ENCODE measurements at regions not wholly inside any gene's neighbourhood (a gene's known extent, or its start where the extent isn't known, plus 50 kb on each side); places are given as distances from the start of the nearest gene placed in this dataset.

DNA sequence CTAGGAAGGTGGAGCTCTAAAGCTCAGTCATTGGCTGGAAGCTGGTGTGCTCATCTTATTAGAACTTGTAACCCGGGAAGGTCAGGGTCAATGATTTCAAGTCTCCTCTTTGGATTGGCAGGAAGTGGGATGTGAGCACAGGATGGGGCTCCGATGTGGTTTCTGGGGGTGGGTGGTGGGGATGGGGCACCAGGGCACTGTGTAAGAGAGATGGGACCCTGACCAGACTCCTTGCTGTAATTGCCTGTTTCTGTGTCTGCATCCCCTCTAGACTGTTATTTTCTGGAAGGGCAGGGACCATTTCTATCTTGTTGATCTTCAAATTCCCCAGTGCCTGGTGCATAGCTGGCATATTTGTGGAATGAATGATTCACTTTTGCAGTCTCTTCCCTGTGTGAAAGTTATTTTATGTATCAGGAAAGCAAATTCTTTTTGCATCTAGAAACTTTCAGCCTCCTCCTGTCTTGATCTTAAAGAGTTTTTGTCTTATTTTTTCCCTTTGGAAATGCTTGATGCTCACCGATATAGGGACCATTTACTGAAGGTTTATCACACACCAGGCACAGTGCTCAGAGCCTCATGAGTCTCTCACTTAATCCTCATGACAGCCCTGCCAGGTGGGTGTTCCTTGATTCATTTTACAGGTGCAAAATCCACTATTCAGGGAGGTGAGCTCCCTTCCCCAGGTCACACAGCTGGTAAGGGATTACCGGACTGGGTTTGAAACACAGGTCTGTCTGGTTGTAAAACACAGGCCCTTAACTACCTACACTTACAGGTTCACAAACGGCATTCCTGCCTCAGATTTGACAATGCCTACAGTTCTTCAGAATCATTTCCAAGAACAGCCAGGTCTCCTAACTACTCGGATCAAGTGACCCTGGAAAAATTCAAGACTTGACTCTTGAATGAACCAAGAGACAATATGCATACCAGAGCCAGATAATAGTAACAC lies 86.9 kb upstream of the IGF1 start:
- TF ChIP-seq, protein P1, sequence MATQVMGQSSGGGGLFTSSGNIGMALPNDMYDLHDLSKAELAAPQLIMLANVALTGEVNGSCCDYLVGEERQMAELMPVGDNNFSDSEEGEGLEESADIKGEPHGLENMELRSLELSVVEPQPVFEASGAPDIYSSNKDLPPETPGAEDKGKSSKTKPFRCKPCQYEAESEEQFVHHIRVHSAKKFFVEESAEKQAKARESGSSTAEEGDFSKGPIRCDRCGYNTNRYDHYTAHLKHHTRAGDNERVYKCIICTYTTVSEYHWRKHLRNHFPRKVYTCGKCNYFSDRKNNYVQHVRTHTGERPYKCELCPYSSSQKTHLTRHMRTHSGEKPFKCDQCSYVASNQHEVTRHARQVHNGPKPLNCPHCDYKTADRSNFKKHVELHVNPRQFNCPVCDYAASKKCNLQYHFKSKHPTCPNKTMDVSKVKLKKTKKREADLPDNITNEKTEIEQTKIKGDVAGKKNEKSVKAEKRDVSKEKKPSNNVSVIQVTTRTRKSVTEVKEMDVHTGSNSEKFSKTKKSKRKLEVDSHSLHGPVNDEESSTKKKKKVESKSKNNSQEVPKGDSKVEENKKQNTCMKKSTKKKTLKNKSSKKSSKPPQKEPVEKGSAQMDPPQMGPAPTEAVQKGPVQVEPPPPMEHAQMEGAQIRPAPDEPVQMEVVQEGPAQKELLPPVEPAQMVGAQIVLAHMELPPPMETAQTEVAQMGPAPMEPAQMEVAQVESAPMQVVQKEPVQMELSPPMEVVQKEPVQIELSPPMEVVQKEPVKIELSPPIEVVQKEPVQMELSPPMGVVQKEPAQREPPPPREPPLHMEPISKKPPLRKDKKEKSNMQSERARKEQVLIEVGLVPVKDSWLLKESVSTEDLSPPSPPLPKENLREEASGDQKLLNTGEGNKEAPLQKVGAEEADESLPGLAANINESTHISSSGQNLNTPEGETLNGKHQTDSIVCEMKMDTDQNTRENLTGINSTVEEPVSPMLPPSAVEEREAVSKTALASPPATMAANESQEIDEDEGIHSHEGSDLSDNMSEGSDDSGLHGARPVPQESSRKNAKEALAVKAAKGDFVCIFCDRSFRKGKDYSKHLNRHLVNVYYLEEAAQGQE (IDR thresholded peaks at IDR 0.05; ENCODE audit: insufficient read depth in 1 of 2, low read depth in 2 of 2, low read length in 1 of 2): no peak
- TF ChIP-seq, protein P2, sequence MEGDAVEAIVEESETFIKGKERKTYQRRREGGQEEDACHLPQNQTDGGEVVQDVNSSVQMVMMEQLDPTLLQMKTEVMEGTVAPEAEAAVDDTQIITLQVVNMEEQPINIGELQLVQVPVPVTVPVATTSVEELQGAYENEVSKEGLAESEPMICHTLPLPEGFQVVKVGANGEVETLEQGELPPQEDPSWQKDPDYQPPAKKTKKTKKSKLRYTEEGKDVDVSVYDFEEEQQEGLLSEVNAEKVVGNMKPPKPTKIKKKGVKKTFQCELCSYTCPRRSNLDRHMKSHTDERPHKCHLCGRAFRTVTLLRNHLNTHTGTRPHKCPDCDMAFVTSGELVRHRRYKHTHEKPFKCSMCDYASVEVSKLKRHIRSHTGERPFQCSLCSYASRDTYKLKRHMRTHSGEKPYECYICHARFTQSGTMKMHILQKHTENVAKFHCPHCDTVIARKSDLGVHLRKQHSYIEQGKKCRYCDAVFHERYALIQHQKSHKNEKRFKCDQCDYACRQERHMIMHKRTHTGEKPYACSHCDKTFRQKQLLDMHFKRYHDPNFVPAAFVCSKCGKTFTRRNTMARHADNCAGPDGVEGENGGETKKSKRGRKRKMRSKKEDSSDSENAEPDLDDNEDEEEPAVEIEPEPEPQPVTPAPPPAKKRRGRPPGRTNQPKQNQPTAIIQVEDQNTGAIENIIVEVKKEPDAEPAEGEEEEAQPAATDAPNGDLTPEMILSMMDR (IDR thresholded peaks at IDR 0.05): no peak
